SU-DHL-6 (cell line): ENCODE measurements at regions not wholly inside any gene's neighbourhood (a gene's known extent, or its start where the extent isn't known, plus 50 kb on each side); places are given as distances from the start of the nearest gene placed in this dataset.

ENCODE experiments used
- CTCF ChIP-seq: fragments of 200-600 bp; sonication (generic); IDR thresholded peaks from one replicate; pipeline ENCODE4 v1.5.1; 2017; ENCODE audit warnings: antibody characterized with exemption, mild to moderate bottlenecking, low read length, moderate library complexity; ENCODE audit not compliant: insufficient read depth, poor library complexity, severe bottlenecking
- EZH2phosphoT487 ChIP-seq: fragments of 200-600 bp; sonication (generic), shearing (Covaris generic); conservative IDR thresholded peaks from 2 replicates; pipeline ENCODE4 v1.6.1; 2018; ENCODE audit warnings: mild to moderate bottlenecking, antibody characterized with exemption, low read length, moderate library complexity, mixed read lengths

GRCh38 chr19:29014857-29015436 is 198.0 kb downstream of the UQCRFS1 start:
- TF ChIP-seq CTCF (no peak), EZH2phosphoT487 (no peak)
